SK-N-SH treated with all-trans-retinoic acid at 6 μM for 48 hours (cell line): ENCODE measurements at regions not wholly inside any gene's neighbourhood (a gene's known extent, or its start where the extent isn't known, plus 50 kb on each side); places are given as distances from the start of the nearest gene placed in this dataset.

ENCODE experiments used
- ATAC-seq: fragments of 200-7000 bp; cut with Tn5 transposase; 3 replicates; pipeline ENCODE4 v1.9.1; 2020; ENCODE audit warnings: mild to moderate bottlenecking, moderate library complexity
- ARNTL ChIP-seq: fragments of 450-650 bp; formaldehyde crosslinking; IDR thresholded peaks from 2 replicates; pipeline ENCODE4 v1.5.0; 2020; ENCODE audit warnings: low read depth, mild to moderate bottlenecking, moderate library complexity, borderline replicate concordance
- BACH2 ChIP-seq: fragments of 250-450 bp; sonication (Bioruptor Pico); IDR thresholded peaks from 2 replicates; pipeline ENCODE4 v1.9.0; 2021; ENCODE audit warnings: mild to moderate bottlenecking, borderline replicate concordance
- CREB5 ChIP-seq: fragments of 250-450 bp; sonication (Bioruptor Pico); IDR thresholded peaks from 2 replicates; pipeline ENCODE4 v1.5.1; 2020; ENCODE audit warnings: low read depth, mild to moderate bottlenecking, moderate library complexity
- CSDC2 ChIP-seq: fragments of 250-450 bp; sonication (Bioruptor Pico); IDR thresholded peaks from 2 replicates; pipeline ENCODE4 v1.5.0; 2020; ENCODE audit warnings: mild to moderate bottlenecking, moderate library complexity
- GLIS3 ChIP-seq: fragments of 250-450 bp; sonication (Bioruptor Pico); IDR thresholded peaks from 2 replicates; pipeline ENCODE4 v1.5.0; 2020; ENCODE audit warnings: mild to moderate bottlenecking, moderate library complexity
- ISL1 ChIP-seq: fragments of 250-450 bp; sonication (Bioruptor Pico); IDR thresholded peaks from 2 replicates; pipeline ENCODE4 v2.1.2; 2022; ENCODE audit warnings: mild to moderate bottlenecking, moderate library complexity
- OSR1 ChIP-seq: fragments of 250-450 bp; sonication (Bioruptor Pico); IDR thresholded peaks from 2 replicates; pipeline ENCODE4 v1.8.0; 2022; ENCODE audit warnings: moderate library complexity, mild to moderate bottlenecking, inconsistent platforms
- PATZ1 ChIP-seq: fragments of 250-450 bp; sonication (Bioruptor Pico); IDR thresholded peaks from 2 replicates; pipeline ENCODE4 v1.8.0; 2020; ENCODE audit warnings: mild to moderate bottlenecking, moderate library complexity, borderline replicate concordance
- PPARA ChIP-seq: fragments of 250-450 bp; sonication (Bioruptor Pico); IDR thresholded peaks from 2 replicates; pipeline ENCODE4 v1.5.0; 2020; ENCODE audit warnings: mild to moderate bottlenecking, borderline replicate concordance
- RARB ChIP-seq: fragments of 250-450 bp; sonication (Bioruptor Pico); IDR thresholded peaks from 2 replicates; pipeline ENCODE4 v1.8.0; 2021; ENCODE audit warnings: mild to moderate bottlenecking, moderate library complexity
- SNAI2 ChIP-seq: fragments of 250-450 bp; sonication (Bioruptor Pico); IDR thresholded peaks from 2 replicates; pipeline ENCODE4 v1.5.0; 2020; ENCODE audit warnings: mild to moderate bottlenecking, moderate library complexity
- TCF4 ChIP-seq: fragments of 250-450 bp; sonication (Bioruptor Pico); IDR thresholded peaks from 2 replicates; pipeline ENCODE4 v1.8.0; 2021; ENCODE audit warnings: mild to moderate bottlenecking, moderate library complexity, borderline replicate concordance
- TOX ChIP-seq: fragments of 250-450 bp; sonication (Bioruptor Pico); IDR thresholded peaks from 2 replicates; pipeline ENCODE4 v1.8.0; 2021; ENCODE audit warnings: mild to moderate bottlenecking, moderate library complexity, borderline replicate concordance
- ZC3H10 ChIP-seq: fragments of 250-450 bp; sonication (Bioruptor Pico); IDR thresholded peaks from 2 replicates; pipeline ENCODE4 v1.5.1; 2021; ENCODE audit warnings: mild to moderate bottlenecking, moderate library complexity
- ZFP3 ChIP-seq: fragments of 250-450 bp; sonication (Bioruptor Pico); IDR thresholded peaks from 2 replicates; pipeline ENCODE4 v1.5.0; 2020; ENCODE audit warnings: mild to moderate bottlenecking, moderate library complexity
- ZFP30 ChIP-seq: fragments of 450-650 bp; formaldehyde crosslinking; IDR thresholded peaks from 2 replicates; pipeline ENCODE4 v1.5.0; 2022; ENCODE audit warnings: mild to moderate bottlenecking, moderate library complexity
- ZNF565 ChIP-seq: fragments of 450-650 bp; formaldehyde crosslinking; conservative IDR thresholded peaks from 2 replicates; pipeline ENCODE4 v1.5.0; 2020; ENCODE audit warnings: low read depth, mild to moderate bottlenecking, moderate library complexity
- ZNF70 ChIP-seq: fragments of 450-650 bp; formaldehyde crosslinking; IDR thresholded peaks from 2 replicates; pipeline ENCODE4 v1.5.0; 2020; ENCODE audit warnings: mild to moderate bottlenecking, moderate library complexity
- ZNF8 ChIP-seq: fragments of 450-650 bp; formaldehyde crosslinking; IDR thresholded peaks from 2 replicates; pipeline ENCODE4 v1.5.0; 2020; ENCODE audit warnings: mild to moderate bottlenecking, moderate library complexity
- TF ChIP-seq, protein P1 (sequence below): fragments of 250-450 bp; sonication (Bioruptor Pico); IDR thresholded peaks from 2 replicates; pipeline ENCODE4 v1.5.1; 2021; ENCODE audit warnings: mild to moderate bottlenecking, moderate library complexity
- TF ChIP-seq, protein P2 (sequence below): fragments of 250-450 bp; sonication (Bioruptor Pico); IDR thresholded peaks from 2 replicates; pipeline ENCODE4 v1.5.0; 2020; ENCODE audit warnings: mild to moderate bottlenecking, moderate library complexity

GRCh38 chr4:23174179-23174578 is 481.4 kb downstream of the GBA3 start:
- TF ChIP-seq PATZ1 (CRISPR knock-in tag): no peak
- no peak for TF ChIP-seq ZNF70 (CRISPR knock-in tag)
- no peak for TF ChIP-seq CSDC2 (CRISPR knock-in tag)
- TF ChIP-seq BACH2 (CRISPR knock-in tag): no peak
- no peak for TF ChIP-seq SNAI2 (CRISPR knock-in tag)
- TF ChIP-seq GLIS3 (CRISPR knock-in tag): no peak
- TF ChIP-seq, protein P1, sequence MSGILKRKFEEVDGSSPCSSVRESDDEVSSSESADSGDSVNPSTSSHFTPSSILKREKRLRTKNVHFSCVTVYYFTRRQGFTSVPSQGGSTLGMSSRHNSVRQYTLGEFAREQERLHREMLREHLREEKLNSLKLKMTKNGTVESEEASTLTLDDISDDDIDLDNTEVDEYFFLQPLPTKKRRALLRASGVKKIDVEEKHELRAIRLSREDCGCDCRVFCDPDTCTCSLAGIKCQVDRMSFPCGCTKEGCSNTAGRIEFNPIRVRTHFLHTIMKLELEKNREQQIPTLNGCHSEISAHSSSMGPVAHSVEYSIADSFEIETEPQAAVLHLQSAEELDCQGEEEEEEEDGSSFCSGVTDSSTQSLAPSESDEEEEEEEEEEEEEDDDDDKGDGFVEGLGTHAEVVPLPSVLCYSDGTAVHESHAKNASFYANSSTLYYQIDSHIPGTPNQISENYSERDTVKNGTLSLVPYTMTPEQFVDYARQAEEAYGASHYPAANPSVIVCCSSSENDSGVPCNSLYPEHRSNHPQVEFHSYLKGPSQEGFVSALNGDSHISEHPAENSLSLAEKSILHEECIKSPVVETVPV (CRISPR knock-in tag): no peak
- TF ChIP-seq ZFP30 (CRISPR knock-in tag): no peak
- no peak for TF ChIP-seq RARB
- TF ChIP-seq ARNTL (CRISPR knock-in tag): no peak
- TF ChIP-seq, protein P2, sequence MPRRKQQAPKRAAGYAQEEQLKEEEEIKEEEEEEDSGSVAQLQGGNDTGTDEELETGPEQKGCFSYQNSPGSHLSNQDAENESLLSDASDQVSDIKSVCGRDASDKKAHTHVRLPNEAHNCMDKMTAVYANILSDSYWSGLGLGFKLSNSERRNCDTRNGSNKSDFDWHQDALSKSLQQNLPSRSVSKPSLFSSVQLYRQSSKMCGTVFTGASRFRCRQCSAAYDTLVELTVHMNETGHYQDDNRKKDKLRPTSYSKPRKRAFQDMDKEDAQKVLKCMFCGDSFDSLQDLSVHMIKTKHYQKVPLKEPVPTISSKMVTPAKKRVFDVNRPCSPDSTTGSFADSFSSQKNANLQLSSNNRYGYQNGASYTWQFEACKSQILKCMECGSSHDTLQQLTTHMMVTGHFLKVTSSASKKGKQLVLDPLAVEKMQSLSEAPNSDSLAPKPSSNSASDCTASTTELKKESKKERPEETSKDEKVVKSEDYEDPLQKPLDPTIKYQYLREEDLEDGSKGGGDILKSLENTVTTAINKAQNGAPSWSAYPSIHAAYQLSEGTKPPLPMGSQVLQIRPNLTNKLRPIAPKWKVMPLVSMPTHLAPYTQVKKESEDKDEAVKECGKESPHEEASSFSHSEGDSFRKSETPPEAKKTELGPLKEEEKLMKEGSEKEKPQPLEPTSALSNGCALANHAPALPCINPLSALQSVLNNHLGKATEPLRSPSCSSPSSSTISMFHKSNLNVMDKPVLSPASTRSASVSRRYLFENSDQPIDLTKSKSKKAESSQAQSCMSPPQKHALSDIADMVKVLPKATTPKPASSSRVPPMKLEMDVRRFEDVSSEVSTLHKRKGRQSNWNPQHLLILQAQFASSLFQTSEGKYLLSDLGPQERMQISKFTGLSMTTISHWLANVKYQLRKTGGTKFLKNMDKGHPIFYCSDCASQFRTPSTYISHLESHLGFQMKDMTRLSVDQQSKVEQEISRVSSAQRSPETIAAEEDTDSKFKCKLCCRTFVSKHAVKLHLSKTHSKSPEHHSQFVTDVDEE: no peak
- no peak for TF ChIP-seq TOX (CRISPR knock-in tag)
- TF ChIP-seq ZNF565 (CRISPR knock-in tag): no peak
- no peak for TF ChIP-seq ISL1 (CRISPR knock-in tag)
- TF ChIP-seq TCF4 (CRISPR knock-in tag): no peak
- no peak for ATAC-seq

DNA sequence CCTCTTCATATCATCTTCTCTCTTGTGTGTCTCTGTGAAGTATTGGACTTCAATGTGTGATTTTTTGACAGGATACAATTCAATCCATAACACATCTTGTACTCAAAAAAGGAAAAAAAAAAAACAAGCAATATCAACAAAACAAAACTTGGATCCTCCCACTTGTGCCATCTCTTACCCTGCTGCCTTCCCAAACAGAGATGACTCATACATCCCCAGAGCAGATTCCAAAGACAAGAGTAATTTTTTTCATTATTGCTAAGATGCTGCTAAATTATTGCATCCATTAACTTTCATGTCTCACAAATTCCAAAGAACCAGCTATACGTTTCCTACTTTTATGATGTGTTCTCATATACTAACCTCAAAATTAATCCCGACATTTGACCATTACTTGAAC is 479.2 kb downstream of the GBA3 start:
- ATAC-seq: no peak
- TF ChIP-seq PPARA (no peak), ZNF565 (CRISPR knock-in tag) (no peak), ZNF70 (CRISPR knock-in tag) (no peak), ZFP3 (CRISPR knock-in tag) (no peak), CREB5 (CRISPR knock-in tag) (no peak), OSR1 (CRISPR knock-in tag) (no peak)
- TF ChIP-seq, all 23 proteins: peak for 0

GRCh38 chr4:23169608-23170311 is 477.0 kb downstream of the GBA3 start:
- no peak for ATAC-seq
- TF ChIP-seq TOX (CRISPR knock-in tag): no peak
- TF ChIP-seq, protein P1 (CRISPR knock-in tag): no peak
- no peak for TF ChIP-seq CREB5 (CRISPR knock-in tag)
- no peak for TF ChIP-seq ZNF8
- no peak for TF ChIP-seq ZNF70 (CRISPR knock-in tag)
- TF ChIP-seq ZNF565 (CRISPR knock-in tag): no peak
- TF ChIP-seq SNAI2 (CRISPR knock-in tag): no peak
- no peak for TF ChIP-seq ZFP3 (CRISPR knock-in tag)
- TF ChIP-seq ZC3H10 (CRISPR knock-in tag): no peak
- TF ChIP-seq ISL1 (CRISPR knock-in tag): no peak
- TF ChIP-seq, protein P2: no peak
- no peak for TF ChIP-seq CSDC2 (CRISPR knock-in tag)
- no peak for TF ChIP-seq PPARA
- TF ChIP-seq GLIS3 (CRISPR knock-in tag): no peak
- TF ChIP-seq TCF4 (CRISPR knock-in tag): no peak
- no peak for TF ChIP-seq ZFP30 (CRISPR knock-in tag)
